SK-N-SH (cell line): ENCODE measurements at regions not wholly inside any gene's neighbourhood (a gene's known extent, or its start where the extent isn't known, plus 50 kb on each side); places are given as distances from the start of the nearest gene placed in this dataset.

ENCODE experiments used
- CTCF ChIA-PET: fragments of 300-600, 350-600 bp; formaldehyde crosslinking; extraction: SDS; loops from one replicate; lab custom pipeline; 2021; lab: Yijun Ruan, JAX
- POLR2A ChIA-PET: fragments of 350-600 bp; sonication (Branson Sonifier 250); formaldehyde crosslinking; extraction: SDS; loops from one replicate; lab custom pipeline; 2020; ENCODE audit warnings: antibody characterized with exemption, inconsistent platforms; lab: Yijun Ruan, JAX
- DNase-seq: peaks from one replicate; pipeline ENCODE4 v3.0.0; 2012
- H2AFZ ChIP-seq: fragments of 200-600 bp; sonication (generic); 2 replicates; pipeline ENCODE4 v1.8.1; 2016; ENCODE audit warnings: antibody characterized with exemption, mild to moderate bottlenecking, low read depth
- H3F3A ChIP-seq: fragments of 200-600 bp; sonication (generic); replicated peaks from 2 replicates; pipeline ENCODE3; 2016; ENCODE audit warnings: antibody characterized with exemption, mild to moderate bottlenecking; ENCODE audit not compliant: insufficient read depth
- H3K27ac ChIP-seq, 2 experiments: fragments of 200-500 bp in 1 of 2; fragments of 200-600 bp in 1 of 2; sonication (Bioruptor generic) in 1 of 2; sonication (generic), shearing (Covaris generic) in 1 of 2; 2 replicates each; pipeline versions ENCODE4 v1.5.1 to v1.6.1; 2014 to 2016; ENCODE audit warnings: low read depth in 2 of 2, inconsistent platforms in 1 of 2, low read length in 1 of 2, mild to moderate bottlenecking in 1 of 2, mixed read lengths in 1 of 2
- H3K27me3 ChIP-seq: fragments of 200-600 bp; sonication (generic), shearing (Covaris generic); 2 replicates; pipeline ENCODE4 v1.6.1; 2016; ENCODE audit warnings: mixed run types; ENCODE audit not compliant: insufficient read depth
- H3K36me3 ChIP-seq, 2 experiments: fragments of 200-500 bp in 1 of 2; fragments of 200-600 bp in 1 of 2; sonication (Bioruptor generic) in 1 of 2; sonication (generic) in 1 of 2; replicated peaks in 1 of 2; 2 replicates each; pipeline versions ENCODE3 to v1.5.1; 2014 to 2016; ENCODE audit warnings: low read length in 1 of 2, mild to moderate bottlenecking in 1 of 2; ENCODE audit not compliant: insufficient read depth in 2 of 2, control insufficient read depth in 1 of 2
- H3K4me1 ChIP-seq, 2 experiments: fragments of 200-500 bp in 1 of 2; fragments of 200-600 bp in 1 of 2; sonication (Bioruptor generic) in 1 of 2; sonication (generic), shearing (Covaris generic) in 1 of 2; 2 replicates each; pipeline versions ENCODE4 v1.5.1 to v1.6.1; 2014 to 2016; ENCODE audit warnings: low read depth in 1 of 2, low read length in 1 of 2, mixed run types in 1 of 2; ENCODE audit not compliant: insufficient read depth in 2 of 2, control insufficient read depth in 1 of 2
- H3K4me2 ChIP-seq: fragments of 200-600 bp; sonication (generic), shearing (Covaris generic); 2 replicates; pipeline ENCODE4 v1.6.1; 2017; ENCODE audit warnings: mixed run types
- H3K4me3 ChIP-seq, 2 experiments: fragments of 200-500 bp in 1 of 2; fragments of 200-600 bp in 1 of 2; sonication (Bioruptor generic) in 1 of 2; sonication (generic), shearing (Covaris generic) in 1 of 2; 2 replicates each; pipeline versions ENCODE4 v1.5.1 to v1.8.1; 2014 to 2016; ENCODE audit warnings: low read depth in 2 of 2, inconsistent platforms in 1 of 2, low read length in 1 of 2, mild to moderate bottlenecking in 1 of 2, mixed read lengths in 1 of 2, moderate library complexity in 1 of 2
- H3K79me2 ChIP-seq: fragments of 200-600 bp; sonication (generic); 2 replicates; pipeline ENCODE4 v1.8.1; 2017; ENCODE audit warnings: mild to moderate bottlenecking; ENCODE audit not compliant: insufficient read depth
- H3K9ac ChIP-seq: fragments of 200-600 bp; sonication (generic); 2 replicates; pipeline ENCODE4 v1.6.1; 2017; ENCODE audit warnings: mixed run types
- H3K9me2 ChIP-seq: fragments of 200-600 bp; sonication (generic); 2 replicates; pipeline ENCODE4 v1.6.1; 2017; ENCODE audit warnings: mixed run types
- H3K9me3 ChIP-seq: fragments of 200-600 bp; sonication (generic); 2 replicates; pipeline ENCODE4 v1.6.1; 2017; ENCODE audit warnings: mixed run types, mild to moderate bottlenecking, moderate library complexity
- H4K20me1 ChIP-seq: fragments of 200-600 bp; sonication (generic); 2 replicates; pipeline ENCODE4 v1.6.1; 2017; ENCODE audit warnings: mild to moderate bottlenecking, mixed run types; ENCODE audit not compliant: insufficient read depth
- FOXJ3 ChIP-seq: sonication (generic); formaldehyde crosslinking; IDR thresholded peaks from 2 replicates; pipeline ENCODE4 v1.5.1; 2020; ENCODE audit warnings: mild to moderate bottlenecking, missing genetic modification reagents
- MEF2A ChIP-seq: IDR thresholded peaks from 2 replicates; pipeline ENCODE4 v1.4.0; 2012; ENCODE audit warnings: low read depth, borderline replicate concordance
- NFIC ChIP-seq: IDR thresholded peaks from 2 replicates; pipeline ENCODE4 v1.4.0; 2012; ENCODE audit warnings: borderline replicate concordance
- TAF1 ChIP-seq: IDR thresholded peaks from 2 replicates; pipeline ENCODE4 v1.6.1; 2012; ENCODE audit warnings: low read depth, mild to moderate bottlenecking, low read length, moderate library complexity, borderline replicate concordance
- WGBS: methylation state at CpG from one replicate; pipeline ENCODE4 v1.1.6; 2017; ENCODE audit warnings: low lambda C conversion rate; 5-methylcytosine and 5-hydroxymethylcytosine counted together
- TF ChIP-seq, protein P1 (sequence below): IDR thresholded peaks from 2 replicates; pipeline ENCODE4 v1.6.1; 2012; ENCODE audit warnings: mild to moderate bottlenecking, low read depth, low read length, moderate library complexity
- TF ChIP-seq, protein P2 (sequence below): fragments of 150-350 bp; IDR thresholded peaks from 2 replicates; pipeline ENCODE4 v1.6.1; 2016; ENCODE audit warnings: mild to moderate bottlenecking, low read depth, low read length
- TF ChIP-seq, protein P3 (sequence below): IDR thresholded peaks from 2 replicates; pipeline ENCODE4 v1.4.0; 2012; ENCODE audit warnings: low read depth, borderline replicate concordance

DNA sequence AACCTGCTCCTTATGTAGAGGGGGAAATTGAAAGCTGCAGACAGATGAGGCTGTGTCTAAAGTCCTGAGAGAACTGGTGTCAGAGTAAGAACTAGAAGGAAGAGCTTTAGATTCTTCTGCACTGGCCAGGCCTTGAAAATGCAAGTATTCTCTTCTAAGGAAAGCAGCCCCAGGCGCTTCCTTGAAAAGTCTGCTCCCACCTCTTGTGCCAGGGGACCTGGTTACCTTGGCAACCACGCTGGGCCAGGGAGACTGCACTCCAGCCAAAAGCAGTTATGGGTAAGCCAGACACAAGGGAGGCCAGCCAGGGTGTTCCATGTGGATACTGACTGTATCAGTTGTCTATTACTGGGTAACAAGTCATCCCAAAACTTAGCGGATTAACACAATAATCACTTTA is 228.6 kb upstream of the SDK2 start (continued):
- TF ChIP-seq, protein P1, sequence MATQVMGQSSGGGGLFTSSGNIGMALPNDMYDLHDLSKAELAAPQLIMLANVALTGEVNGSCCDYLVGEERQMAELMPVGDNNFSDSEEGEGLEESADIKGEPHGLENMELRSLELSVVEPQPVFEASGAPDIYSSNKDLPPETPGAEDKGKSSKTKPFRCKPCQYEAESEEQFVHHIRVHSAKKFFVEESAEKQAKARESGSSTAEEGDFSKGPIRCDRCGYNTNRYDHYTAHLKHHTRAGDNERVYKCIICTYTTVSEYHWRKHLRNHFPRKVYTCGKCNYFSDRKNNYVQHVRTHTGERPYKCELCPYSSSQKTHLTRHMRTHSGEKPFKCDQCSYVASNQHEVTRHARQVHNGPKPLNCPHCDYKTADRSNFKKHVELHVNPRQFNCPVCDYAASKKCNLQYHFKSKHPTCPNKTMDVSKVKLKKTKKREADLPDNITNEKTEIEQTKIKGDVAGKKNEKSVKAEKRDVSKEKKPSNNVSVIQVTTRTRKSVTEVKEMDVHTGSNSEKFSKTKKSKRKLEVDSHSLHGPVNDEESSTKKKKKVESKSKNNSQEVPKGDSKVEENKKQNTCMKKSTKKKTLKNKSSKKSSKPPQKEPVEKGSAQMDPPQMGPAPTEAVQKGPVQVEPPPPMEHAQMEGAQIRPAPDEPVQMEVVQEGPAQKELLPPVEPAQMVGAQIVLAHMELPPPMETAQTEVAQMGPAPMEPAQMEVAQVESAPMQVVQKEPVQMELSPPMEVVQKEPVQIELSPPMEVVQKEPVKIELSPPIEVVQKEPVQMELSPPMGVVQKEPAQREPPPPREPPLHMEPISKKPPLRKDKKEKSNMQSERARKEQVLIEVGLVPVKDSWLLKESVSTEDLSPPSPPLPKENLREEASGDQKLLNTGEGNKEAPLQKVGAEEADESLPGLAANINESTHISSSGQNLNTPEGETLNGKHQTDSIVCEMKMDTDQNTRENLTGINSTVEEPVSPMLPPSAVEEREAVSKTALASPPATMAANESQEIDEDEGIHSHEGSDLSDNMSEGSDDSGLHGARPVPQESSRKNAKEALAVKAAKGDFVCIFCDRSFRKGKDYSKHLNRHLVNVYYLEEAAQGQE = no peak
- TF ChIP-seq FOXJ3 (no peak), TAF1 (no peak), MEF2A (no peak)
- TF ChIP-seq, protein P2, sequence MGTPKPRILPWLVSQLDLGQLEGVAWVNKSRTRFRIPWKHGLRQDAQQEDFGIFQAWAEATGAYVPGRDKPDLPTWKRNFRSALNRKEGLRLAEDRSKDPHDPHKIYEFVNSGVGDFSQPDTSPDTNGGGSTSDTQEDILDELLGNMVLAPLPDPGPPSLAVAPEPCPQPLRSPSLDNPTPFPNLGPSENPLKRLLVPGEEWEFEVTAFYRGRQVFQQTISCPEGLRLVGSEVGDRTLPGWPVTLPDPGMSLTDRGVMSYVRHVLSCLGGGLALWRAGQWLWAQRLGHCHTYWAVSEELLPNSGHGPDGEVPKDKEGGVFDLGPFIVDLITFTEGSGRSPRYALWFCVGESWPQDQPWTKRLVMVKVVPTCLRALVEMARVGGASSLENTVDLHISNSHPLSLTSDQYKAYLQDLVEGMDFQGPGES = no peak

DNA sequence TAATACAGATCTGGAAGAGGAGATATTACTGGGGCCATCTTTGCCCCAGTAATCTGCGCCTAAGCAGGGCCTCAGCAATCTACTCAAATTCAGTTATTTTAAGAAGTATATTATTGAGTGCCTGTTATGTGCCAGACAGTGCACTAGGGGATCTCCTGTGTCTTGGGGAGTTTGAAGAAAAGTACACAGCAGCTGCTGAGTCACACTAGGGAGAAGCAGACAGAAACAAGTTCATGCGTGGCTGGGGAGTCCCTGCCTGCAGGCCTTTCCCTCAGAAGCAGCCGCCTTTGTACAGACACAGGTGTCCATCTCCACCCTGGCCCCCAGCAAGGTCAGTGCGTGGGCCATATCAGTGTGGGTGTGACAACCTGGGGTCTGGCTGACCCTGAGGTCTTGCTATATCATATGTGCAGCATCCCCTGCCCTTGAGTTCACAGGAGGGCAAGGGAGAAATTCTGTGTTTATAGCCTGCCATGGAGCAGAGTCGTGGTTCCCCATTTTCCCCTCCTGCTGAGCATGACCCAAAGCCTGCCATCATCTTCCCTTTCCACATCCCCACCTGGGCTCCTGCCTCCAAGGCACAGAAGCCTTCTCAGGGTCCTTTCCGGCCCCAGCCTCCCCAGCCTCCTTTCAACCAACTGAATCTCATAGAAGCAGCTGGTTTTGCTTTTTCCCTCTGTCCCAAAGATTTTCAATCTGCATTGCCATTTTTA is 229.9 kb upstream of the SDK2 start:
- Histone ChIP-seq H3K4me1 (no peaks in the 10 kb centered on the region), H4K20me1 (no peaks in the 10 kb centered on the region), H3K9ac (no peak overlapping the region), H3K79me2 (no peaks in the 10 kb centered on the region), H3K27ac (no peak overlapping the region), H3K9me3 (no peaks in the 10 kb centered on the region), H3K4me2 (no peak overlapping the region), H3F3A (no peaks in the 10 kb centered on the region), H2AFZ (no peak overlapping the region), H3K9me2 (no peaks in the 10 kb centered on the region), H3K27me3 (no peaks in the 10 kb centered on the region), H3K36me3 (no peaks in the 10 kb centered on the region), H3K4me3 (no peak overlapping the region)
- 38% methylated on average over 6 of the region's 6 CpGs for WGBS
- CTCF ChIA-PET = interaction anchor here (1.1 to 2.4 kb wide), 4 partner anchors 10 to 274 kb away, joined by 3 to 5 read pairs (median 4); no protein-coding TSS in a partner anchor
- DNase-seq = no peak
- POLR2A ChIA-PET = no interaction called here
- TF ChIP-seq NFIC = no peak
- TF ChIP-seq, protein P3, sequence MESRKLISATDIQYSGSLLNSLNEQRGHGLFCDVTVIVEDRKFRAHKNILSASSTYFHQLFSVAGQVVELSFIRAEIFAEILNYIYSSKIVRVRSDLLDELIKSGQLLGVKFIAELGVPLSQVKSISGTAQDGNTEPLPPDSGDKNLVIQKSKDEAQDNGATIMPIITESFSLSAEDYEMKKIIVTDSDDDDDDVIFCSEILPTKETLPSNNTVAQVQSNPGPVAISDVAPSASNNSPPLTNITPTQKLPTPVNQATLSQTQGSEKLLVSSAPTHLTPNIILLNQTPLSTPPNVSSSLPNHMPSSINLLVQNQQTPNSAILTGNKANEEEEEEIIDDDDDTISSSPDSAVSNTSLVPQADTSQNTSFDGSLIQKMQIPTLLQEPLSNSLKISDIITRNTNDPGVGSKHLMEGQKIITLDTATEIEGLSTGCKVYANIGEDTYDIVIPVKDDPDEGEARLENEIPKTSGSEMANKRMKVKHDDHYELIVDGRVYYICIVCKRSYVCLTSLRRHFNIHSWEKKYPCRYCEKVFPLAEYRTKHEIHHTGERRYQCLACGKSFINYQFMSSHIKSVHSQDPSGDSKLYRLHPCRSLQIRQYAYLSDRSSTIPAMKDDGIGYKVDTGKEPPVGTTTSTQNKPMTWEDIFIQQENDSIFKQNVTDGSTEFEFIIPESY = no peak
